ENCODE measurements at regions not wholly inside any gene's neighbourhood (a gene's known extent, or its start where the extent isn't known, plus 50 kb on each side); places are given as distances from the start of the nearest gene placed in this dataset.
A peak's percentile ranks its signal among the peaks of the same experiment; 100 is the strongest.
"Not testable (repeated sequence)": the region's sequence is repeated elsewhere in the genome, so short reads cannot be mapped to it uniquely, and the experiment has no call there.

- not testable (repeated sequence) for DNase-seq
Measured at GRCh38 chr17:445839-446238, 93.2 kb upstream of the RPH3AL start, which contains the start of gene RFLNB. TSS of gene RFLNB (minus strand) at chr17:445939.

- DNase-seq, result no peak
Measured at GRCh38 chr17:444879-445454, 92.4 kb upstream of the RPH3AL start.

- DNase-seq, result no peak
Measured at GRCh38 chr17:443109-443508, 90.5 kb upstream of the RPH3AL start.

- DNase-seq, result no peak
Measured at GRCh38 chr17:441155-441950, 88.7 kb upstream of the RPH3AL start.

GRCh38 chr17:438191-438590 is 85.6 kb upstream of the RPH3AL start:
- no peak for DNase-seq

GRCh38 chr17:437545-437944 is 84.9 kb upstream of the RPH3AL start:
- no peak for DNase-seq

- no peak for DNase-seq
Measured at GRCh38 chr17:436571-436970, 84.0 kb upstream of the RPH3AL start.

GRCh38 chr17:432471-432870 is 79.9 kb upstream of the RPH3AL start:
- not testable (repeated sequence) for DNase-seq

GRCh38 chr17:431494-431893 is 78.9 kb upstream of the RPH3AL start:
- DNase-seq, result no peak

- no peak for DNase-seq
Measured at GRCh38 chr17:429589-429988, 77.0 kb upstream of the RPH3AL start.

GRCh38 chr17:428414-428813 is 75.8 kb upstream of the RPH3AL start:
- DNase-seq, result no peak

GRCh38 chr17:427891-428290 is 75.3 kb upstream of the RPH3AL start:
- DNase-seq, result no peak

- DNase-seq, result no peak
Measured at GRCh38 chr17:427327-427726, 74.7 kb upstream of the RPH3AL start.

- DNase-seq, result no peak
Measured at GRCh38 chr17:422196-422930, 69.8 kb upstream of the RPH3AL start.

- no peak for DNase-seq
Measured at GRCh38 chr17:420479-421175, 68.0 kb upstream of the RPH3AL start.

- DNase-seq, result no peak
Measured at GRCh38 chr17:419073-419735, 66.6 kb upstream of the RPH3AL start.

- peak in 1 of 2 donors; percentile 92 for DNase-seq
Measured at GRCh38 chr17:418421-418751, 65.8 kb upstream of the RPH3AL start.

GRCh38 chr17:417691-418420 is 65.2 kb upstream of the RPH3AL start:
- no peak for DNase-seq

- DNase-seq, result no peak
Measured at GRCh38 chr17:416293-417206, 63.9 kb upstream of the RPH3AL start.

GRCh38 chr17:413706-414380 is 61.2 kb upstream of the RPH3AL start:
- peak in 1 of 2 donors; percentile 90 for DNase-seq

GRCh38 chr17:413016-413350 is 60.4 kb upstream of the RPH3AL start:
- DNase-seq, result peak; percentile 9 to 31
